K562 (cell line): ENCODE measurements at regions not wholly inside any gene's neighbourhood (a gene's known extent, or its start where the extent isn't known, plus 50 kb on each side); places are given as distances from the start of the nearest gene placed in this dataset.

Experiments used
- ATAC-seq: fragments of 200-7000 bp; cut with Tn5 transposase; 3 replicates; pipeline ENCODE4 v1.9.1; 2020; ENCODE audit warnings: moderate library complexity
- BruUV-seq: library from RNA; stranded (reverse); fragments of 400-500 nt; replicated peaks from 2 replicates; lab custom pipeline; 2021; lab: Mats Ljungman, UMichigan
- CTCF ChIA-PET: fragments of 300-600 bp; formaldehyde crosslinking; extraction: SDS; loops from one replicate; lab custom pipeline; 2021; ENCODE audit warnings: low intra/inter-chr PET ratio; lab: Yijun Ruan, JAX
- POLR2A ChIA-PET: fragments of 300-600, 350-650 bp; sonication (Branson Sonifier 250); formaldehyde crosslinking; extraction: SDS; loops from one replicate; lab custom pipeline; 2021; ENCODE audit warnings: antibody characterized with exemption, inconsistent platforms; lab: Yijun Ruan, JAX
- DNase-seq, 4 experiments: peaks; one replicate each; pipeline versions ENCODE4 v3.0.0 to v3.0.0-alpha.2; 2011 to 2018; ENCODE audit warnings: low spot score in 3 of 4, mixed read lengths in 3 of 4; ENCODE audit errors: extremely low read depth in 1 of 4
- FAIRE-seq: peaks from 2 replicates; lab custom pipeline; 2011; peaks lifted over from hg19 to GRCh38; lab: Jason Lieb, UNC
- H2AFZ ChIP-seq: 2 replicates; pipeline ENCODE4 v1.6.0; 2011; ENCODE audit warnings: low read depth, low read length, control low read depth, inconsistent platforms
- H3K27ac ChIP-seq: fragments of 200-600 bp; 3 replicates; pipeline ENCODE4 v1.8.0; 2011; ENCODE audit warnings: low read depth, mild to moderate bottlenecking, control low read depth, inconsistent platforms, low read length, moderate library complexity, mixed read lengths; ENCODE audit errors: extremely low read depth
- H3K27me3 ChIP-seq, 2 experiments: fragments of 300-600 bp in 1 of 2; 2 replicates in 1 of 2; 3 replicates in 1 of 2; pipeline versions ENCODE4 v1.6.0 to v1.8.0; 2011; ENCODE audit warnings: inconsistent platforms in 2 of 2, low read length in 2 of 2, mild to moderate bottlenecking in 1 of 2, mixed read lengths in 1 of 2, moderate library complexity in 1 of 2; ENCODE audit not compliant: control insufficient read depth in 2 of 2, insufficient read depth in 2 of 2
- H3K36me3 ChIP-seq: fragments of 300-600 bp; 3 replicates; pipeline ENCODE4 v1.8.0; 2011; ENCODE audit warnings: mild to moderate bottlenecking, low read length, inconsistent platforms; ENCODE audit not compliant: control insufficient read depth, insufficient read depth
- H3K4me1 ChIP-seq, 2 experiments: fragments of 200-600 bp in 1 of 2; replicated peaks in 1 of 2; 2 replicates in 1 of 2; 3 replicates in 1 of 2; pipeline versions ENCODE4 v1.5.1 to v1.8.0; 2011; ENCODE audit warnings: inconsistent platforms in 2 of 2, low read length in 2 of 2, mild to moderate bottlenecking in 1 of 2, mixed read lengths in 1 of 2, moderate library complexity in 1 of 2; ENCODE audit not compliant: control insufficient read depth in 2 of 2, insufficient read depth in 2 of 2
- H3K4me2 ChIP-seq: 2 replicates; pipeline ENCODE4 v1.6.1; 2011; ENCODE audit warnings: low read length, control low read depth, inconsistent platforms, mixed read lengths; ENCODE audit not compliant: insufficient read depth
- H3K4me3 ChIP-seq: fragments of 200-600 bp; sonication (generic), shearing (Covaris generic); 2 replicates; pipeline ENCODE4 v1.5.1; 2016; ENCODE audit warnings: control low read depth, inconsistent platforms
- H3K79me2 ChIP-seq: fragments of 200-600 bp; 3 replicates; pipeline ENCODE4 v1.8.0; 2011; ENCODE audit warnings: low read length, inconsistent platforms; ENCODE audit not compliant: control insufficient read depth, insufficient read depth
- H3K9ac ChIP-seq, 2 experiments: 2 replicates each; pipeline versions ENCODE4 v1.6.0 to v1.6.1; 2011; ENCODE audit warnings: low read depth in 2 of 2, low read length in 2 of 2, control low read depth in 1 of 2, inconsistent platforms in 1 of 2, mild to moderate bottlenecking in 1 of 2, mixed read lengths in 1 of 2; ENCODE audit not compliant: insufficient read depth in 1 of 2
- H3K9me1 ChIP-seq: one replicate; pipeline ENCODE4 v1.6.0; 2011; ENCODE audit warnings: inconsistent platforms, mild to moderate bottlenecking, low read length, moderate library complexity; ENCODE audit not compliant: control insufficient read depth, insufficient read depth
- H3K9me3 ChIP-seq: replicated peaks from 2 replicates; pipeline ENCODE4 v1.5.1; 2011; ENCODE audit warnings: low read depth, low read length, inconsistent platforms; ENCODE audit not compliant: control insufficient read depth, insufficient read depth
- H4K20me1 ChIP-seq: replicated peaks from 2 replicates; pipeline ENCODE4 v1.6.1; 2011; ENCODE audit warnings: low read length, inconsistent platforms, mixed read lengths; ENCODE audit not compliant: control insufficient read depth, insufficient read depth
- C11orf30 ChIP-seq: fragments of 450-650 bp; IDR thresholded peaks from 2 replicates; pipeline ENCODE4 v1.6.1; 2016; ENCODE audit warnings: low read depth, mild to moderate bottlenecking
- GTF2B ChIP-seq: IDR thresholded peaks from 2 replicates; pipeline ENCODE4 v1.6.1; 2011; ENCODE audit not compliant: insufficient read length; ENCODE audit errors: extremely low read depth
- PBX2 ChIP-seq, 2 experiments: IDR thresholded peaks in 1 of 2; conservative IDR thresholded peaks in 1 of 2; 2 replicates each; pipeline ENCODE4 v1.6.1; 2016; ENCODE audit warnings: low read depth in 2 of 2, mild to moderate bottlenecking in 1 of 2, missing compliant biosample characterization in 1 of 2, missing genetic modification characterization in 1 of 2, moderate library complexity in 1 of 2
- PHF21A ChIP-seq: fragments of 450-650 bp; IDR thresholded peaks from 2 replicates; pipeline ENCODE4 v1.6.1; 2017; ENCODE audit warnings: low read depth, borderline replicate concordance
- SOX6 ChIP-seq: fragments of 450-650 bp; IDR thresholded peaks from 2 replicates; pipeline ENCODE4 v1.6.1; 2014; ENCODE audit warnings: mild to moderate bottlenecking
- SRSF7 ChIP-seq: fragments of 200-400 bp; formaldehyde crosslinking; optimal IDR thresholded peaks from 2 replicates; pipeline ENCODE3; 2017; ENCODE audit warnings: mild to moderate bottlenecking, low read depth, low read length
- TEAD2 ChIP-seq: fragments of 450-650 bp; IDR thresholded peaks from 2 replicates; pipeline ENCODE4 v1.6.1; 2016; ENCODE audit warnings: missing genetic modification characterization, control low read depth, missing compliant biosample characterization
- ZBTB40 ChIP-seq, 2 experiments: fragments of 450-650 bp in 1 of 2; sonication (generic) in 1 of 2; formaldehyde crosslinking in 1 of 2; IDR thresholded peaks; 2 replicates each; pipeline versions ENCODE4 v1.7.1 to v1.9.0; 2016 to 2022; ENCODE audit warnings: inconsistent platforms in 1 of 2, mild to moderate bottlenecking in 1 of 2, missing genetic modification reagents in 1 of 2
- ZFP1 ChIP-seq: fragments of 450-650 bp; formaldehyde crosslinking; IDR thresholded peaks from 2 replicates; pipeline ENCODE4 v1.4.0; 2020; ENCODE audit warnings: mild to moderate bottlenecking, mixed read lengths
- ZNF436 ChIP-seq: fragments of 250-450, 450-650 bp; sonication (Bioruptor Pico); formaldehyde crosslinking; IDR thresholded peaks from 2 replicates; pipeline ENCODE4 v1.7.0; 2020; ENCODE audit warnings: mild to moderate bottlenecking
- WGBS: fragments of 100-300 bp; shearing (Covaris generic); methylation state at CpG from one replicate; pipeline ENCODE4 v1.1.6; 2016; ENCODE audit warnings: low coverage, mixed read lengths; ENCODE audit not compliant: insufficient coverage; ENCODE audit errors: missing lambda C conversion rate; 5-methylcytosine and 5-hydroxymethylcytosine counted together
- in situ Hi-C: fragments of 300-500 bp; cut with MboI; formaldehyde crosslinking; loops from 4 replicates; pipeline ENCODE4 v1.15.0; 2018; ENCODE audit warnings: inconsistent platforms, mixed read lengths
- intact Hi-C: fragments of 100-400 bp; cut with micrococcal nuclease; formaldehyde crosslinking; loops from 2 replicates; pipeline ENCODE4 v1.14.2; 2022

- H3K4me2 ChIP-seq: no peak overlapping the region
- H4K20me1 ChIP-seq: no peaks in the 10 kb centered on the region
- DNase-seq: no peak
- no peaks in the 10 kb centered on the region for H3K9me1 ChIP-seq
- no peaks in the 10 kb centered on the region for H3K27me3 ChIP-seq
- no peak overlapping the region for H3K9ac ChIP-seq
- no peak for FAIRE-seq
- H2AFZ ChIP-seq: no peak overlapping the region; the same call in 1 of the 2 replicates
- ATAC-seq: no peak
- H3K4me3 ChIP-seq: no peak overlapping the region
- H3K79me2 ChIP-seq: no peaks in the 10 kb centered on the region
- WGBS: 0% methylated on average over 1 of the region's 1 CpG
- no peaks in the 10 kb centered on the region for H3K9me3 ChIP-seq
- H3K4me1 ChIP-seq: no peaks in the 10 kb centered on the region
- ChIA-PET POLR2A (interaction anchor here (0.8 kb wide), 1 partner anchor 12 kb away, joined by 3 read pairs; no protein-coding TSS in a partner anchor), CTCF (no interaction called here)
- in situ Hi-C loops (no loop called here), intact Hi-C loops (no loop called here)
- no TSS peak for BruUV-seq
- H3K36me3 ChIP-seq: no peaks in the 10 kb centered on the region
- no peak overlapping the region for H3K27ac ChIP-seq
- TF ChIP-seq TEAD2 (tag) (no peak), SRSF7 (no peak), ZNF436 (no peak), PHF21A (no peak), C11orf30 (no peak), ZFP1 (no peak), SOX6 (no peak), PBX2 (CRISPR knock-in tag; IDR thresholded peaks at IDR 0.05; ENCODE audit: low read depth) (no peak), PBX2 (tag; conservative IDR thresholded peaks at IDR 0.05; ENCODE audit: low read depth) (no peak), GTF2B (no peak), ZBTB40 (IDR thresholded peaks at IDR 0.05) (no peak), ZBTB40 (CRISPR knock-in tag; IDR thresholded peaks at IDR 0.05) (no peak)
Measured at GRCh38 chr3:154926721-154927120, 153.4 kb upstream of the MME start.
